ENCODE measurements at regions not wholly inside any gene's neighbourhood (a gene's known extent, or its start where the extent isn't known, plus 50 kb on each side); places are given as distances from the start of the nearest gene placed in this dataset.

DNA sequence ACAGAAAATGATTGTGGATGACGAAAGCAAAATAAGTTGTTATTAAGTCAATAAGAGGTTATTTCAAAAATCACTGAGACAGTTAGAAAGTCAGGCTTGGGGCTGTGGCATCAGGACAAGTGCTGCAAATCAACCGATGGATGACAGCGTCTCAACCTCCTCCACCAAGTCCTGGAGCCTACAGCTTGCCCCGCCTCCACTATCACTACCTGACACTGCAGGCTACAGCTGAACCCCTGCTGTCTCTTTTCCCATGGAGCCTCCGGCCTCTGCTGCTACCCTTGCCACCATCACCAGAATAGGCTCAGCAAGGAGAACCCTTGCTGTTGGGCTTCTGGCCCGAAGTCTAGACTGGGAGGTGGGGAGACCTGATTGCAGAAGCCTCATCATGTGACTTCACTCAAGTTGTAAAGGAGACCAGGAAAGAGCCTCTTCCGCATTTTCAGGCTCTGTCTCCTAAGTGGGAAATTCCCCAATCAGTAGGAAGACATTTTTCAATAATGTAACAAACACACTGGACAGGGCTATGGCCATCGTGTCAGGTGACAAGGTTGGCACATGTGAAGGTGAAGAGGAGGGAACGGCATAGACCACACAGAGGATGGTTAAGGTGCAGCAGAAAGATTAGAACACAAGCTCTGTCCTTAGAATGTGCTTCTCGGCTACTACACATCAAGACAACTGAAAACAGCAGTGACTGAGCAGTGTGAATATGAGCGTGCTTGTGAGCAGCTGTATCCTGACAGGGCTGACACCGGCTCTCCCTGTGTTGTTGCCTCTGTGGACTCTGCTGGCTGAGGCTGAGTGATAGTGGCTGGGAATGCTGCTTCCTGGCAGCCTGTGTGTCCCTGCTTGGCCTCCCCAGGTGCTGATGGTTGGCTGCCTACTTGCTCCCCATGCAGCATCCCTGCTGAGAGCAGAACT is 660.7 kb downstream of the PTPRU start:
- ATAC-seq = peak; percentile 52
- intact Hi-C loops (cut with DNase I, micrococcal nuclease) = no loop called here
- TF ChIP-seq, protein P1, sequence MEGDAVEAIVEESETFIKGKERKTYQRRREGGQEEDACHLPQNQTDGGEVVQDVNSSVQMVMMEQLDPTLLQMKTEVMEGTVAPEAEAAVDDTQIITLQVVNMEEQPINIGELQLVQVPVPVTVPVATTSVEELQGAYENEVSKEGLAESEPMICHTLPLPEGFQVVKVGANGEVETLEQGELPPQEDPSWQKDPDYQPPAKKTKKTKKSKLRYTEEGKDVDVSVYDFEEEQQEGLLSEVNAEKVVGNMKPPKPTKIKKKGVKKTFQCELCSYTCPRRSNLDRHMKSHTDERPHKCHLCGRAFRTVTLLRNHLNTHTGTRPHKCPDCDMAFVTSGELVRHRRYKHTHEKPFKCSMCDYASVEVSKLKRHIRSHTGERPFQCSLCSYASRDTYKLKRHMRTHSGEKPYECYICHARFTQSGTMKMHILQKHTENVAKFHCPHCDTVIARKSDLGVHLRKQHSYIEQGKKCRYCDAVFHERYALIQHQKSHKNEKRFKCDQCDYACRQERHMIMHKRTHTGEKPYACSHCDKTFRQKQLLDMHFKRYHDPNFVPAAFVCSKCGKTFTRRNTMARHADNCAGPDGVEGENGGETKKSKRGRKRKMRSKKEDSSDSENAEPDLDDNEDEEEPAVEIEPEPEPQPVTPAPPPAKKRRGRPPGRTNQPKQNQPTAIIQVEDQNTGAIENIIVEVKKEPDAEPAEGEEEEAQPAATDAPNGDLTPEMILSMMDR (IDR thresholded peaks at IDR 0.05) = no peak

DNA sequence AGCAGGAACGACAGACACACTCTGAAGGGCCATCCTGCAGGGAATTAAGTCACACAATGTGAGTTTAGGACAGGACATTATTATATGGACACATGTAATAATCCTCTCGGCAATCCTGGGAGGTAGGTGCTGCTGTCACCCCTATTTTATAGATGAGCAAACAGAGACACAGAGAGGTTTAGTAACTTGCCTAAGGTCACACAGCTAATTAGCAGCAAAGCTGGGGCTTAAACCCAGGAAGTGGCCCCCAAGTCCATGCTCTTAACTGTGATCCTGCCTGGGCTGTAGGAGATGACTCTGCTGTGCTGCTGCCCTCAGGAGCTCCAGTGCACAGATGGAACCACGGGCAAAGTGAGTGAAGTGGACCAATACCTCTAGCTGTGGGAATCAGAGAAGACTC is 660.0 kb downstream of the PTPRU start:
- no peaks in the 10 kb centered on the region for H3K9me3 ChIP-seq
- H3K36me3 ChIP-seq (ENCODE audit: low read depth) = no peaks in the 10 kb centered on the region
- no peak overlapping the region for H3K4me3 ChIP-seq

More for the DNA sequence above, 660.7 kb downstream of the PTPRU start:
- no peaks in the 10 kb centered on the region for H3K9me3 ChIP-seq
- DNase-seq = peak in 1 of 3 donors; percentile 7
- H3K4me3 ChIP-seq = no peak overlapping the region
- no peaks in the 10 kb centered on the region for H3K4me1 ChIP-seq (ENCODE audit: low read depth)
- no peaks in the 10 kb centered on the region for H3K36me3 ChIP-seq (ENCODE audit: low read depth)

DNA sequence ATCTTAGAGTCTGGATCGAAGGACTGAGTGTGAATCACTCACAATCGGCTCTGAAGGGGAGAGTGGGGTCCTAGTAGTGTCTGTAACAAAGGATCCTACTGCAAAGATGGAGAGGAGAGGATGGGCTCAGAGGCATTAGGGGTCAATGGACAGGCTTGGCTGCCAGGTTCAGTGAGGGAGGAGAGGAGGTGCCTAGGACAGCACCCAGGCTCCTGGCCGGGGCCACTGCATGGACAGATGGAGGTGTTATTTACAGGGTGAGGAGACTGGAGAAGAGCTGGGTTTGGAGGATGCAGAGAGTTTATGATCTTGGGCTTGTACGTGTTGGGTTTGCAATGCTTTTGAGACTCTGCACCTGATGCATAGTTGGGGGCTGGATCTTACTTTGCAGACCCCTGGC is 658.9 kb downstream of the PTPRU start:
- no peaks in the 10 kb centered on the region for H3K9me3 ChIP-seq
- TF ChIP-seq, protein P1 (IDR thresholded peaks at IDR 0.05) = no peak
- ATAC-seq (no peak), DNase-seq (no peak)
- H3K4me3 ChIP-seq = no peak overlapping the region
- H3K36me3 ChIP-seq (ENCODE audit: low read depth) = no peaks in the 10 kb centered on the region
- H3K4me1 ChIP-seq (ENCODE audit: low read depth) = no peaks in the 10 kb centered on the region
- intact Hi-C loops (cut with DNase I, micrococcal nuclease) = no loop called here

More for the DNA sequence above, 660.0 kb downstream of the PTPRU start:
- ATAC-seq (no peak), DNase-seq (no peak)
- no peaks in the 10 kb centered on the region for H3K4me1 ChIP-seq (ENCODE audit: low read depth)
- TF ChIP-seq, protein P1 (IDR thresholded peaks at IDR 0.05) = no peak
- intact Hi-C loops (cut with DNase I, micrococcal nuclease) = no loop called here

DNA sequence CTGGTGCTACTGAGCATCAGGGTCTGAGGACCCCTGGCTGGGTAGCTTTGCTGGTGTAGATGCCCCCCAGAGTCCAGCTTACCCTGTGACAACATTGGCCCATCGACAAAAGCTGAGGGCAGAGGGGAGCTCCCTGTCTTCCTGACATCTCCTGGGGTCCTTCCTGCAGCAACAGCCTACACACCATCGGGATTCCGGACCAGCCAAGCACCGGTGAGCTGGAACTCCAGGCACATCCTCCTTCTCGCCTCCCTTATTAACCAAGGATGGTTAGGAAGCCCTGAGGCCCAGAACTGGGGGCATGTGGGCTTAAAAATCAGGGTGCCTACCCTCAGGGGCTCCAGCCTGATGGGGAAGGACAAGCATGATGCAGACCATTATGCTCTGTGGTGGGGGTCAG is 658.0 kb downstream of the PTPRU start:
- TF ChIP-seq, protein P1 (IDR thresholded peaks at IDR 0.05) = no peak
- Histone ChIP-seq H3K4me3 (no peak overlapping the region), H3K4me1 (ENCODE audit: low read depth) (no peaks in the 10 kb centered on the region), H3K9me3 (no peaks in the 10 kb centered on the region), H3K36me3 (ENCODE audit: low read depth) (no peaks in the 10 kb centered on the region)
- intact Hi-C loops (cut with DNase I, micrococcal nuclease) = no loop called here
- ATAC-seq (no peak), DNase-seq (no peak)

DNA sequence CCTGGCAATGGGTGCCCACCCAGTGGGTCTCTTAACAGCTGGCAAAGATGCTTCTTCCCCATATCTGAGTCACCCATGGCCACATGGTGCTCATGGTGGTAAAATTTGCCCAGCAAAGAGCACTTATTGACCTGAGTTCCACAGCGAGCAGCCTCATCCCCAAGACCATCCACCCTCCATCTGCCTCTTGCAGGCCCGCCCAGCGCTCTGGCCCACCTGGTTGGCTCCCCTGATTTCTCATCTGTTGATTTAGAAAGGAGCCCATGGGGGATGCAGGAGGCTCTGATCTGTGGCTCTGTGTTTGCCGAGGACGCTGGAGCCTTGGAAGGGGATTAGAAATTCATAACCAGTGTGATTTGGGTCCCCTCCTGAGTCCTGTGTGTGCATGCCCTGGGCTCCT is 657.5 kb downstream of the PTPRU start:
- no peaks in the 10 kb centered on the region for H3K9me3 ChIP-seq
- ATAC-seq (no peak), DNase-seq (no peak)
- H3K4me1 ChIP-seq (ENCODE audit: low read depth) = no peaks in the 10 kb centered on the region
- no peak overlapping the region for H3K4me3 ChIP-seq
- intact Hi-C loops (cut with DNase I, micrococcal nuclease) = no loop called here
- TF ChIP-seq, protein P1 (IDR thresholded peaks at IDR 0.05) = no peak
- no peaks in the 10 kb centered on the region for H3K36me3 ChIP-seq (ENCODE audit: low read depth)

Measured in mucosa of descending colon (tissue), 3 donors.